Mucosa of gallbladder (tissue), 1 donor: ENCODE measurements at regions not wholly inside any gene's neighbourhood (a gene's known extent, or its start where the extent isn't known, plus 50 kb on each side); places are given as distances from the start of the nearest gene placed in this dataset.

Experiments
- DNase-seq: peaks from one replicate; pipeline ENCODE4 v3.0.0-alpha.2; 2020; ENCODE audit warnings: low spot score
- donor health status: DM: no; HTN: no; CAD: no.

DNA sequence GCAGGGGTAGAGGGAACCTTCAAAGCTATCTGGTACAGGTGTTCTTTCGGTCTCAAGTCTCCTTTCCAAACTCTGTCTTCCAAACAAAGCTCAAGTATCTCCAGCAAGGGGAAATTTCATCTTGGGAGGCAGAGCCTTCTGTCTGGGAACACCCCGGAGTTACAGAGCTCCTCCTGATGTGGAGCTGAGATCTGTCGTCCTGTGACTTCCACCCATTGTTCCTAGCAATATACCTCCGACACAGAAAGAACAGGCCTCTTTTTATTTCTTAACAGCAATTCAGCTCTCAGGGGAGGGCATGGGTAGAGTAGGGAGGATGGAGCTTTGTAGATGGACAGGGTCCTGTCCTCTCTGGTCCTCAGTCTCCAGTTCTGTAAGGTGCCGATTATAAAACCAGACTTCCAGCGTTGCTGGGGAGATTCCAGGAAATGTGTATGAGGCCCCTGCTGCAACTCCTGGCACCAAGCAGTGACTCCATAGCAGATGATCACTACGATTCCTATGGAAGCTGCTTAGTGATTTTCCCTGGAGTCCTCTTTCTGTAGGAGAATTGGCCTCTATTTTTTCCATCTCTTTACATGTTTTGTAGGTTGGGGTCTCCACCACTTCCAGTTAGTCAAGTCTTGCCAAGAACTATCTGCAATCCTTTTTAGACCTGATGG, 56.0 kb upstream of the ARGLU1 start:
- no peak for DNase-seq

DNA sequence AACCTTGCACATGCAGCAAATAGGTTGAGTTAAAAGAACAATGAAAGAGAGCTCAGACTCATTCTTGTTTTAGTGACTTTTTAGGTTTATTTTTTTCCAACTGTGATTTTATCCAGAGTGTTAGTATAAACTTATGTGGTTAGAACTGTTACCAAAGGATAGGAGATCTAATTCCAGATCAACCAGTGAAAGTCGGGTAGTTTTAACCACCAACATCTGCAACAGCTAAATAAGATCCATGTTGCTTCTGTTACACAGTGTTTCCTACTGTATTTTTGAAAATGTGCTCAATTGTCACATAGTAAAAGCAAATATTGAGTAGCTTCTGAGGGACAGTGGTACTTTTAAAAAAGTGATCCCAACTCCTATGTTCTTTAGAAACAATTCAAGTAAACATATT, 53.9 kb upstream of the ARGLU1 start:
- DNase-seq = no peak

DNA sequence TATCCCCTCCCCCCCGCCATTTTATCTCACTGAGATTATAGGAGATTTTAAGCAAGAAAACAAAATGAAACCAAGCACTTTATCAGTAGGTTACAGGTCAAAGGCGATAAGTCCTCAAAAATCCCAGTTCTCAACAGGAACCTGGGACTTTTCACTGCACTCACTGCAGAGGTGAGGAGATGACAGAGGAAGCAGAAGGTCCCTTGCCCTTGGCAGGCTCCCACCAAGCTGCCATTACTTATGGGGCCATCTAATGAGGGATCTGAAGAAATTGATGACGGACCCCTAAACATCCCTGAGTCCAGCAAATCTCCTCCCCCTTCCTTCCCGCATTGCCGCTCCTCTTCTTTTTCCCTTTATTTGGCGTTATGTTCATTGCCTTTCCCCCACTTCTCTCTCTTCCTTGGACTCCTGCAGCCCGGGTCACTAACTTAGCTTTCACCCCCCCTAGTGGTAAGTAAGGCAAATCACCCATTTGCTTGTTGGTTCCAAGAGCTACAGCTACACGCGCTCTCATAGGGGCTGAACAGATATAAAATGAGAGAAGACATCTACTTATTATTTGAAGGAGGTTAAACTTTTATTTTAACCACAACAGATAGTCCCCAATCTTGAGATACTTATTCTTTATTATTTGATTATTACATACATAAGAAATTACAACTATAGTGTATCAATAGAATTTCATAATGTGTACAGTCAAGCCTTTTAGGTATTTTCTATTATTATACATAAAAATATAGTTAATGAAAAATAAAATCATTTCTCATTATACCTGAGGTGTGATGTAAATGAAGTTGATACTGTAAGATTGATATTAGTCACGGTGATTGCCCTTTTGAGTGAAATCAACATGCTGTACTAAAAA, 52.0 kb upstream of the ARGLU1 start:
- no peak for DNase-seq
